ENCODE measurements at regions not wholly inside any gene's neighbourhood (a gene's known extent, or its start where the extent isn't known, plus 50 kb on each side); places are given as distances from the start of the nearest gene placed in this dataset.
"Not testable (repeated sequence)": the region's sequence is repeated elsewhere in the genome, so short reads cannot be mapped to it uniquely, and the experiment has no call there.

- DNase-seq = no peak
These were observed 150.8 kb downstream of the RBMX2 start for GRCh38 chrX:130552444-130553073.

GRCh38 chrX:130555341-130555740 lies 153.6 kb downstream of the RBMX2 start:
- DNase-seq = no peak

- DNase-seq = no peak
These were observed 154.0 kb downstream of the RBMX2 start for GRCh38 chrX:130555757-130556156.

GRCh38 chrX:130556951-130557350 lies 155.2 kb downstream of the RBMX2 start:
- DNase-seq = no peak

GRCh38 chrX:130560544-130560943 lies 158.8 kb downstream of the RBMX2 start:
- DNase-seq = no peak

- no peak for DNase-seq
These were observed 160.1 kb downstream of the RBMX2 start for GRCh38 chrX:130561930-130562329.

GRCh38 chrX:130563476-130563875 lies 161.7 kb downstream of the RBMX2 start:
- DNase-seq = no peak

- DNase-seq = no peak
These were observed 164.4 kb downstream of the RBMX2 start for GRCh38 chrX:130566028-130566683.

- DNase-seq = not testable (repeated sequence)
These were observed 171.2 kb downstream of the RBMX2 start for GRCh38 chrX:130573030-130573429.

Data from NCI-H2227 treated with DMSO at 0.1 percent for 48 hours (cell line).